Liver (tissue), 3 donors: ENCODE measurements at regions not wholly inside any gene's neighbourhood (a gene's known extent, or its start where the extent isn't known, plus 50 kb on each side); places are given as distances from the start of the nearest gene placed in this dataset.

ENCODE experiments used
- GABPA ChIP-seq, 2 donors: IDR thresholded peaks in 1 of 2; conservative IDR thresholded peaks in 1 of 2; 2 replicates each; pipeline ENCODE4 v1.6.1; 2016; ENCODE audit warnings: antibody characterized with exemption in 2 of 2, mild to moderate bottlenecking in 1 of 2, moderate library complexity in 1 of 2
- YY1 ChIP-seq: IDR thresholded peaks from 2 replicates; pipeline ENCODE4 v1.6.1; 2016; ENCODE audit warnings: antibody characterized with exemption, mild to moderate bottlenecking
- TF ChIP-seq, protein P1 (sequence below): fragments of 150-350 bp; IDR thresholded peaks from 2 replicates; pipeline ENCODE4 v1.5.1; 2017; ENCODE audit warnings: improper control_type of control experiment, low read depth, low read length; ENCODE audit not compliant: missing input control
- donor health status: healthy.
- donor health status: healthy.

DNA sequence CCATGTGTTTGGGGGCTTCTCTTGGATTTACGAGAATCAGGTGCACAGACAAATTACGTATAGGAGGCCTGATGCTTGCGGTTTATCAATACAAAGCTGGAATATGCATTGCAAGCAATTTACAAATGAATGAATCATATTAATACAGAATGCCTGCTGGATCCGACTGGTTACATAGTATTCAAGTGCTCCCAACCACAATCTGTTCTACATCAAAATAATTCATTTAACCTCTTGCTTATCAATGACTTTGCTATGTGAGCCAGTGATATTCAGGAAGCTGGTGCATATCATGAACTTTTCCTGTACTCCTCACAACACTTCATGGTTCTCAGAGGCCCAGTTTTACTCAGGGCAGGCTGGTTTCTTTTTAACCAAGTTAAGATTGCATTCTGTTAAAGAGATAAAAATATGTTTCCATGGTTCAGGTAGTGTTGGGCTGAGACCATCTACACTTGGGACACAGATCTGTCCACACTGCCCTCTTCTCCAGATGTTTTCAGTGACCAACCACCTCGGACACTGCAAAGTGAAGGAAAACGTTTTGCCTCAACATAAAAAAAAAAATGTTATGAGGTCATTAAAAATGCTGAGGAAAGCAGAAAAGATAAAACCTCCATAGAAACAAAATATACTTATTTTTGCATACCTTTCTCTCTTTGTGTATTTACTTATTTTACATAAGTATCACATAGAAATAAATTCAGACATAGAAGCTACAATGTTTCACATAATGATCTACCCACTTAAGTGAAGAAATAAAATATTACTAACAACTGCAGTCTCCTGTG is 200.1 kb upstream of the VCX3A start:
- TF ChIP-seq, protein P1, sequence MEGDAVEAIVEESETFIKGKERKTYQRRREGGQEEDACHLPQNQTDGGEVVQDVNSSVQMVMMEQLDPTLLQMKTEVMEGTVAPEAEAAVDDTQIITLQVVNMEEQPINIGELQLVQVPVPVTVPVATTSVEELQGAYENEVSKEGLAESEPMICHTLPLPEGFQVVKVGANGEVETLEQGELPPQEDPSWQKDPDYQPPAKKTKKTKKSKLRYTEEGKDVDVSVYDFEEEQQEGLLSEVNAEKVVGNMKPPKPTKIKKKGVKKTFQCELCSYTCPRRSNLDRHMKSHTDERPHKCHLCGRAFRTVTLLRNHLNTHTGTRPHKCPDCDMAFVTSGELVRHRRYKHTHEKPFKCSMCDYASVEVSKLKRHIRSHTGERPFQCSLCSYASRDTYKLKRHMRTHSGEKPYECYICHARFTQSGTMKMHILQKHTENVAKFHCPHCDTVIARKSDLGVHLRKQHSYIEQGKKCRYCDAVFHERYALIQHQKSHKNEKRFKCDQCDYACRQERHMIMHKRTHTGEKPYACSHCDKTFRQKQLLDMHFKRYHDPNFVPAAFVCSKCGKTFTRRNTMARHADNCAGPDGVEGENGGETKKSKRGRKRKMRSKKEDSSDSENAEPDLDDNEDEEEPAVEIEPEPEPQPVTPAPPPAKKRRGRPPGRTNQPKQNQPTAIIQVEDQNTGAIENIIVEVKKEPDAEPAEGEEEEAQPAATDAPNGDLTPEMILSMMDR: no peak
- no peak for TF ChIP-seq GABPA (IDR thresholded peaks at IDR 0.05 in 1 of 2, conservative IDR thresholded peaks at IDR 0.05 in 1 of 2)
- TF ChIP-seq YY1: no peak
